H1 (cell line): ENCODE measurements at regions not wholly inside any gene's neighbourhood (a gene's known extent, or its start where the extent isn't known, plus 50 kb on each side); places are given as distances from the start of the nearest gene placed in this dataset.

Experiments
- CTCF ChIA-PET: fragments of 300-600 bp; sonication (Branson Sonifier 250); formaldehyde crosslinking; loops from one replicate; lab custom pipeline; 2021; ENCODE audit not compliant: partially characterized antibody; lab: Charles Lee
- POLR2A ChIA-PET: fragments of 300-600 bp; sonication (Branson Sonifier 250); formaldehyde crosslinking; loops from one replicate; lab custom pipeline; 2021; ENCODE audit warnings: inconsistent platforms; ENCODE audit not compliant: partially characterized antibody; lab: Charles Lee
- DNase-seq, 2 experiments: peaks; one replicate each; pipeline versions ENCODE4 v3.0.0 to v3.0.0-alpha.2; 2010 to 2022; ENCODE audit warnings: low spot score in 2 of 2, low read depth in 1 of 2, mixed read lengths in 1 of 2
- FAIRE-seq: peaks from 2 replicates; lab custom pipeline; 2011; peaks lifted over from hg19 to GRCh38; lab: Jason Lieb, UNC
- H2AFZ ChIP-seq: 2 replicates; pipeline ENCODE4 v1.8.1; 2012; ENCODE audit warnings: low read length, inconsistent platforms
- H2AK5ac ChIP-seq: 2 replicates; pipeline ENCODE4 v1.6.1; 2013; ENCODE audit warnings: low read depth, low read length
- H2BK120ac ChIP-seq: replicated peaks from 2 replicates; pipeline ENCODE3; 2013; ENCODE audit warnings: low read depth, low read length, inconsistent platforms
- H2BK12ac ChIP-seq: 2 replicates; pipeline ENCODE4 v1.6.1; 2013; ENCODE audit warnings: low read depth, low read length
- H2BK15ac ChIP-seq: 2 replicates; pipeline ENCODE4 v1.6.1; 2013; ENCODE audit warnings: low read length
- H2BK20ac ChIP-seq: 2 replicates; pipeline ENCODE4 v1.6.1; 2013; ENCODE audit warnings: low read length
- H2BK5ac ChIP-seq: 2 replicates; pipeline ENCODE4 v1.6.1; 2013; ENCODE audit warnings: low read depth, low read length
- H3K14ac ChIP-seq: 2 replicates; pipeline ENCODE4 v1.6.1; 2013; ENCODE audit warnings: inconsistent platforms; ENCODE audit not compliant: insufficient read length
- H3K18ac ChIP-seq: 2 replicates; pipeline ENCODE4 v1.6.1; 2013; ENCODE audit warnings: low read length; ENCODE audit errors: extremely low read depth
- H3K23ac ChIP-seq: 2 replicates; pipeline ENCODE4 v1.6.1; 2013; ENCODE audit warnings: inconsistent platforms; ENCODE audit not compliant: insufficient read length
- H3K23me2 ChIP-seq: 2 replicates; pipeline ENCODE4 v1.6.1; 2013; ENCODE audit warnings: low read depth, low read length
- H3K27ac ChIP-seq: 2 replicates; pipeline ENCODE4 v1.6.1; 2011; ENCODE audit warnings: low read depth, low read length, inconsistent platforms
- H3K27me3 ChIP-seq, 4 experiments: replicated peaks in 1 of 4; 1 replicate in 1 of 4; 2 replicates in 3 of 4; pipeline versions ENCODE4 v1.6.1 to v1.8.1; 2011 to 2013; ENCODE audit warnings: low read length in 3 of 4, mild to moderate bottlenecking in 3 of 4, inconsistent platforms in 2 of 4, mixed read lengths in 2 of 4, moderate library complexity in 1 of 4; ENCODE audit not compliant: control insufficient read depth in 3 of 4, insufficient read depth in 3 of 4; ENCODE audit errors: extremely low read depth in 1 of 4
- H3K36me3 ChIP-seq, 4 experiments: 2 replicates each; pipeline versions ENCODE4 v1.6.1 to v1.8.1; 2011 to 2013; ENCODE audit warnings: mild to moderate bottlenecking in 4 of 4, low read length in 3 of 4, moderate library complexity in 2 of 4, control low read depth in 1 of 4, inconsistent platforms in 1 of 4; ENCODE audit not compliant: insufficient read depth in 4 of 4, control insufficient read depth in 2 of 4
- H3K4ac ChIP-seq: replicated peaks from 2 replicates; pipeline ENCODE3; 2013; ENCODE audit warnings: low read length, low read depth, mixed read lengths, inconsistent platforms; ENCODE audit not compliant: insufficient read length
- H3K4me1 ChIP-seq, 4 experiments: replicated peaks in 1 of 4; 1 replicate in 1 of 4; 2 replicates in 3 of 4; pipeline versions ENCODE4 v1.6.1 to v1.8.1; 2011 to 2013; ENCODE audit warnings: low read length in 3 of 4, inconsistent platforms in 2 of 4, mixed read lengths in 1 of 4; ENCODE audit not compliant: insufficient read depth in 4 of 4, control insufficient read depth in 3 of 4
- H3K4me2 ChIP-seq, 2 experiments: 2 replicates each; pipeline versions ENCODE4 v1.6.1 to v1.8.1; 2011 to 2013; ENCODE audit warnings: low read depth in 2 of 2, low read length in 2 of 2, control low read depth in 1 of 2, inconsistent platforms in 1 of 2, mild to moderate bottlenecking in 1 of 2; ENCODE audit not compliant: insufficient read depth in 1 of 2
- H3K4me3 ChIP-seq, 4 experiments: fragments of 200-600, 300-600 bp in 1 of 4; sonication (generic), shearing (Covaris generic), sonication (Bioruptor Twin) in 1 of 4; 2 replicates each; pipeline versions ENCODE4 v1.5.1 to v1.8.1; 2011 to 2016; ENCODE audit warnings: low read length in 4 of 4, low read depth in 3 of 4, control low read depth in 2 of 4, inconsistent platforms in 2 of 4, mild to moderate bottlenecking in 2 of 4, mixed read lengths in 1 of 4, moderate library complexity in 1 of 4; ENCODE audit not compliant: insufficient read depth in 2 of 4; ENCODE audit errors: extremely low read depth in 1 of 4
- H3K56ac ChIP-seq: replicated peaks from 2 replicates; pipeline ENCODE3; 2013; ENCODE audit warnings: low read depth, mild to moderate bottlenecking, mixed read lengths, low read length, inconsistent platforms; ENCODE audit not compliant: insufficient read length
- H3K79me1 ChIP-seq: 2 replicates; pipeline ENCODE4 v1.6.1; 2013; ENCODE audit warnings: low read depth, low read length, control low read depth
- H3K79me2 ChIP-seq, 2 experiments: 2 replicates each; pipeline versions ENCODE4 v1.6.1 to v1.8.1; 2012 to 2013; ENCODE audit warnings: low read length in 2 of 2, mild to moderate bottlenecking in 2 of 2, inconsistent platforms in 1 of 2; ENCODE audit not compliant: insufficient read depth in 2 of 2, control insufficient read depth in 1 of 2
- H3K9ac ChIP-seq, 4 experiments: replicated peaks in 1 of 4; 1 replicate in 1 of 4; 2 replicates in 3 of 4; pipeline versions ENCODE4 v1.6.1 to v1.8.1; 2011 to 2013; ENCODE audit warnings: low read depth in 3 of 4, low read length in 3 of 4, control low read depth in 2 of 4, mild to moderate bottlenecking in 2 of 4, moderate library complexity in 2 of 4, inconsistent platforms in 1 of 4; ENCODE audit errors: extremely low read depth in 1 of 4
- H3K9me3 ChIP-seq, 2 experiments: 2 replicates each; pipeline versions ENCODE4 v1.6.1 to v1.8.1; 2012 to 2013; ENCODE audit warnings: mild to moderate bottlenecking in 2 of 2, moderate library complexity in 2 of 2, control low read depth in 1 of 2, inconsistent platforms in 1 of 2, low read depth in 1 of 2, low read length in 1 of 2, mixed read lengths in 1 of 2; ENCODE audit not compliant: insufficient read depth in 2 of 2
- H4K20me1 ChIP-seq, 2 experiments: replicated peaks in 1 of 2; 2 replicates each; pipeline versions ENCODE3 to v1.8.1; 2011 to 2013; ENCODE audit warnings: inconsistent platforms in 2 of 2, low read length in 2 of 2, mild to moderate bottlenecking in 1 of 2; ENCODE audit not compliant: insufficient read depth in 2 of 2, control insufficient read depth in 1 of 2
- H4K5ac ChIP-seq: 2 replicates; pipeline ENCODE4 v1.6.1; 2013; ENCODE audit warnings: low read length, low read depth, mixed read lengths, inconsistent platforms; ENCODE audit not compliant: insufficient read length
- H4K8ac ChIP-seq: 2 replicates; pipeline ENCODE4 v1.8.0; 2013; ENCODE audit warnings: mild to moderate bottlenecking, moderate library complexity, low read length, inconsistent platforms; ENCODE audit not compliant: insufficient read depth; ENCODE audit errors: extremely low read depth
- H4K91ac ChIP-seq: replicated peaks from 2 replicates; pipeline ENCODE3; 2013; ENCODE audit warnings: low read length, mixed read lengths, inconsistent platforms; ENCODE audit not compliant: insufficient read length
- BRCA1 ChIP-seq: IDR thresholded peaks from 2 replicates; pipeline ENCODE4 v1.6.1; 2012; ENCODE audit warnings: low read depth, low read length, improper control_type of control experiment
- GTF2F1 ChIP-seq: IDR thresholded peaks from 2 replicates; pipeline ENCODE4 v1.6.1; 2012; ENCODE audit warnings: low read depth, low read length, improper control_type of control experiment, borderline replicate concordance
- JUND ChIP-seq: IDR thresholded peaks from 2 replicates; pipeline ENCODE4 v1.6.1; 2011; ENCODE audit warnings: mild to moderate bottlenecking, improper control_type of control experiment, low read length
- MAFK ChIP-seq: IDR thresholded peaks from 2 replicates; pipeline ENCODE4 v1.6.1; 2012; ENCODE audit warnings: low read depth, mild to moderate bottlenecking, improper control_type of control experiment, low read length
- RNF2 ChIP-seq: fragments of 200-900, 300-1000 bp; sonication (generic); IDR thresholded peaks from 2 replicates; pipeline ENCODE4 v1.7.1; 2016; ENCODE audit warnings: borderline replicate concordance, low read depth, mild to moderate bottlenecking, antibody characterized with exemption, low read length; ENCODE audit not compliant: poor library complexity, severe bottlenecking; ENCODE audit errors: missing control alignments
- RXRA ChIP-seq: IDR thresholded peaks from 2 replicates; pipeline ENCODE4 v1.6.1; 2011; ENCODE audit warnings: low read depth, mild to moderate bottlenecking, low read length, moderate library complexity; ENCODE audit not compliant: insufficient read depth
- ZNF274 ChIP-seq: IDR thresholded peaks from 2 replicates; pipeline ENCODE4 v1.7.0; 2012; ENCODE audit warnings: low read length, borderline replicate concordance; ENCODE audit errors: extremely low read depth
- WGBS, 2 experiments: shearing (Covaris generic) in 1 of 2; methylation state at CpG; one replicate each; pipeline versions ENCODE4 v1.1.6 to v1.1.7; 2013 to 2015; ENCODE audit warnings: low lambda C conversion rate in 2 of 2, mixed read lengths in 2 of 2, inconsistent platforms in 1 of 2, low coverage in 1 of 2, missing lambda C conversion rate in 1 of 2; ENCODE audit not compliant: insufficient replicate concordance in 2 of 2, insufficient coverage in 1 of 2, insufficient read length in 1 of 2; ENCODE audit errors: extremely low coverage in 1 of 2, missing lambda C conversion rate in 1 of 2; 5-methylcytosine and 5-hydroxymethylcytosine counted together

- H4K5ac ChIP-seq: no peak overlapping the region
- H4K8ac ChIP-seq: no peak overlapping the region
- POLR2A ChIA-PET: no interaction called here
- no peaks in the 10 kb centered on the region for H3K79me1 ChIP-seq
- no peak overlapping the region for H2BK5ac ChIP-seq
- H3K23ac ChIP-seq: no peak overlapping the region
- no peak overlapping the region for H3K4me2 ChIP-seq
- H3K9me3 ChIP-seq: no peaks in the 10 kb centered on the region
- CTCF ChIA-PET: interaction anchor here (1.0 kb wide), 1 partner anchor 13 kb away, joined by 4 read pairs; no protein-coding TSS in a partner anchor
- WGBS, 2 experiments: 91% methylated on average over 7 of the region's 7 CpGs; no CpG with 5 or more reads in 1 of the 2 experiments
- no peak overlapping the region for H2AFZ ChIP-seq
- H4K91ac ChIP-seq: no peak overlapping the region
- no peak overlapping the region for H3K9ac ChIP-seq
- TF ChIP-seq BRCA1 (no peak), RNF2 (no peak), JUND (no peak), MAFK (no peak), ZNF274 (no peak), GTF2F1 (no peak), RXRA (no peak)
- H3K27ac ChIP-seq: no peak overlapping the region
- DNase-seq (no peak), FAIRE-seq (no peak)
- no peak overlapping the region for H3K4me3 ChIP-seq
- H2BK15ac ChIP-seq: no peak overlapping the region
- H2BK120ac ChIP-seq: no peak overlapping the region
- H3K36me3 ChIP-seq: no peaks in the 10 kb centered on the region
- H3K18ac ChIP-seq: no peak overlapping the region
- H3K23me2 ChIP-seq: no peaks in the 10 kb centered on the region
- no peaks in the 10 kb centered on the region for H4K20me1 ChIP-seq
- no peak overlapping the region for H2BK12ac ChIP-seq
- H3K27me3 ChIP-seq: no peaks in the 10 kb centered on the region; a peak in 1 of 7 replicates
- no peak overlapping the region for H3K14ac ChIP-seq
- H2BK20ac ChIP-seq: no peak overlapping the region
- no peaks in the 10 kb centered on the region for H3K79me2 ChIP-seq
- H3K56ac ChIP-seq: no peak overlapping the region
- no peak overlapping the region for H2AK5ac ChIP-seq
- no peaks in the 10 kb centered on the region; a peak in 1 of 7 replicates for H3K4me1 ChIP-seq
- no peak overlapping the region for H3K4ac ChIP-seq
Observed at GRCh38 chr22:44554411-44554810, 56.4 kb upstream of the RTL6 start.
